OCI-LY3 (cell line): ENCODE measurements at regions not wholly inside any gene's neighbourhood (a gene's known extent, or its start where the extent isn't known, plus 50 kb on each side); places are given as distances from the start of the nearest gene placed in this dataset.

ENCODE experiments used
- CTCF ChIP-seq: fragments of 200-600, 300-600 bp; sonication (generic); IDR thresholded peaks from 2 replicates; pipeline ENCODE4 v1.5.1; 2014; ENCODE audit warnings: antibody characterized with exemption, low read length, low read depth
- EZH2phosphoT487 ChIP-seq: fragments of 200-600 bp; shearing (Covaris generic); IDR thresholded peaks from 2 replicates; pipeline ENCODE4 v1.6.1; 2018; ENCODE audit warnings: antibody characterized with exemption, mixed run types, low read depth

- TF ChIP-seq CTCF (no peak), EZH2phosphoT487 (no peak)
These were observed 787.9 kb upstream of the B3GALT2 start for GRCh38 chr1:193974286-193974798.
